Ovary (tissue), 7 donors: ENCODE measurements at regions not wholly inside any gene's neighbourhood (a gene's known extent, or its start where the extent isn't known, plus 50 kb on each side); places are given as distances from the start of the nearest gene placed in this dataset.

Source experiments
- DNase-seq, 5 donors: peaks; one replicate each; pipeline ENCODE4 v3.0.0-alpha.2; 2019 to 2020
- H3K27ac ChIP-seq, 2 donors: fragments of 200-600 bp; one replicate each; pipeline versions ENCODE4 v1.5.1 to v1.8.0; 2019 to 2022
- H3K27me3 ChIP-seq: fragments of 200-600 bp; one replicate; pipeline ENCODE4 v1.8.0; 2022
- H3K36me3 ChIP-seq: fragments of 200-600 bp; sonication (generic); one replicate; pipeline ENCODE4 v1.5.1; 2019
- H3K4me1 ChIP-seq: one replicate; pipeline ENCODE4 v1.8.1; 2013; ENCODE audit warnings: mild to moderate bottlenecking, moderate library complexity; ENCODE audit not compliant: insufficient read depth
- H3K4me3 ChIP-seq: fragments of 200-600 bp; sonication (generic); one replicate; pipeline ENCODE4 v1.5.1; 2017
- H3K9me3 ChIP-seq, 2 donors: fragments of 200-600 bp in 1 of 2; sonication (generic) in 1 of 2; one replicate each; pipeline versions ENCODE4 v1.5.1 to v1.8.1; 2013 to 2019; ENCODE audit warnings: mild to moderate bottlenecking in 1 of 2, moderate library complexity in 1 of 2
- EP300 ChIP-seq: sonication (generic); formaldehyde crosslinking; IDR thresholded peaks from one replicate; pipeline ENCODE4 v1.6.1; 2017; ENCODE audit warnings: antibody characterized with exemption
- POLR2A ChIP-seq: fragments of 450-650 bp; IDR thresholded peaks from one replicate; pipeline ENCODE4 v1.6.1; 2017; ENCODE audit warnings: antibody characterized with exemption, mild to moderate bottlenecking, moderate library complexity
- WGBS, 3 donors: extraction: QIAGEN DNeasy Blood & Tissue Kit in 1 of 3; methylation state at CpG; one replicate each; pipeline versions ENCODE4 v1.1.5 to v1.1.7; 2013 to 2017; 5-methylcytosine and 5-hydroxymethylcytosine counted together
- intact Hi-C, 4 donors: fragments of 100-400 bp; cut with DNase I; formaldehyde crosslinking; loops; one replicate each; pipeline versions ENCODE4 v1.11.0 to v1.15.1; 2022 to 2023
- TF ChIP-seq, protein P1 (sequence below), 3 donors: fragments of 450-650 bp in 2 of 3; fragments of 200-600 bp in 1 of 3; IDR thresholded peaks; one replicate each; pipeline versions ENCODE4 v1.5.1 to v1.8.0; 2016 to 2022; ENCODE audit warnings: antibody characterized with exemption in 3 of 3, mild to moderate bottlenecking in 1 of 3
- donor health status: DM: no; HTN: no; CAD: no; lungs with moderate emphysema.
- donor health status: DM: no; HTN: no; CAD: no.
- donor health status: Bipolar disorder and iron deficiency.
- donor health status: DM: no; HTN: no; CAD: no.
- donor health status: DM: yes; HTN: yes; CAD: no.

DNA sequence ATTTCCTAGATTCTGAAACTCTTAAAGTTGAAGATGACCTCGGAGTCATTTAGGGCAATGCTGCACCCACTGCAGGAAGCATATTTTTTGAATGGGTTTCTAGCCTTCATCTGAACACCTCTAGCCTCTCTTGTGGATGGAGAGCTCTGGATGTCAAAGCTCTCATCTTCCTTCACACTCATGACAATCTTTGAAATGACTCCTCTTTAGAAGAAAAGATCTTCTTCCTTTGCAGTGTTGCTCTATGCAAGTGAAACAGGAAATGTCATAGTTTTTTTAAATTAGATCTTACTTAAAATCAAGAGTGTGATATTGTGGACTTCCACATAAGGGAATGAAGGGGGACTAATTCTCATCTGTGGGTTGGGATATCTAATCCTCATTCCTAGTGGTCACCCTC lies 86.3 kb upstream of the GRIP1 start:
- Histone ChIP-seq H3K4me3 (no peak overlapping the region), H3K27me3 (no peaks in the 10 kb centered on the region), H3K4me1 (no peaks in the 10 kb centered on the region), H3K27ac (no peak overlapping the region), H3K9me3 (no peaks in the 10 kb centered on the region), H3K36me3 (no peaks in the 10 kb centered on the region)
- TF ChIP-seq, protein P1, sequence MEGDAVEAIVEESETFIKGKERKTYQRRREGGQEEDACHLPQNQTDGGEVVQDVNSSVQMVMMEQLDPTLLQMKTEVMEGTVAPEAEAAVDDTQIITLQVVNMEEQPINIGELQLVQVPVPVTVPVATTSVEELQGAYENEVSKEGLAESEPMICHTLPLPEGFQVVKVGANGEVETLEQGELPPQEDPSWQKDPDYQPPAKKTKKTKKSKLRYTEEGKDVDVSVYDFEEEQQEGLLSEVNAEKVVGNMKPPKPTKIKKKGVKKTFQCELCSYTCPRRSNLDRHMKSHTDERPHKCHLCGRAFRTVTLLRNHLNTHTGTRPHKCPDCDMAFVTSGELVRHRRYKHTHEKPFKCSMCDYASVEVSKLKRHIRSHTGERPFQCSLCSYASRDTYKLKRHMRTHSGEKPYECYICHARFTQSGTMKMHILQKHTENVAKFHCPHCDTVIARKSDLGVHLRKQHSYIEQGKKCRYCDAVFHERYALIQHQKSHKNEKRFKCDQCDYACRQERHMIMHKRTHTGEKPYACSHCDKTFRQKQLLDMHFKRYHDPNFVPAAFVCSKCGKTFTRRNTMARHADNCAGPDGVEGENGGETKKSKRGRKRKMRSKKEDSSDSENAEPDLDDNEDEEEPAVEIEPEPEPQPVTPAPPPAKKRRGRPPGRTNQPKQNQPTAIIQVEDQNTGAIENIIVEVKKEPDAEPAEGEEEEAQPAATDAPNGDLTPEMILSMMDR (IDR thresholded peaks at IDR 0.05) = no peak
- TF ChIP-seq EP300 (no peak), POLR2A (no peak)
- intact Hi-C loops = no loop called here
- WGBS, 3 donors = 88 to 93% (median 90%) methylated on average over 1 of the region's 1 CpG
- no peak for DNase-seq

DNA sequence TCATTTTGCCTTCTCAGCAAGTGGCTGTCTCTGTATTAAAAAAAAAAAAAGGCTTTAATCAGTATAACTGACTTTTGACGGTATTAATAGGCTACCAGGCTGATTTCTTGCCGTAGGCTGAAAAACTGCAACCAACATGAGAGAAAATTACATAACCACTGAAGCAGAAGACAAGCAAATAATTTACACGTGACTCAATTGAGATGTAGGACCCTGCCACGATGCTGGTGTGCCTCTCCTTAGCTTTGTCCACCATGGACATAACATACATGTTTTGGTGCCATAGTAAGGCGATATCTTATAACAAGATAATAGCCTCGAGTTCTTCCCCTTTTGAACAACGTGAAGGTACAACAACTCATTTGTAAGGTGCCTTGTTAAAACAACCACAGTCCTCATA lies 88.7 kb upstream of the GRIP1 start:
- Histone ChIP-seq H3K27me3 (no peaks in the 10 kb centered on the region), H3K27ac (no peak overlapping the region), H3K4me1 (no peaks in the 10 kb centered on the region), H3K9me3 (no peaks in the 10 kb centered on the region), H3K4me3 (no peak overlapping the region), H3K36me3 (no peaks in the 10 kb centered on the region)
- no peak for TF ChIP-seq POLR2A
- TF ChIP-seq, protein P1 (IDR thresholded peaks at IDR 0.05) = no peak
- TF ChIP-seq EP300 = no peak
- DNase-seq = no peak
- intact Hi-C loops = no loop called here
- WGBS, 3 donors = 78 to 89% (median 84%) methylated on average over 7 of the region's 7 CpGs

DNA sequence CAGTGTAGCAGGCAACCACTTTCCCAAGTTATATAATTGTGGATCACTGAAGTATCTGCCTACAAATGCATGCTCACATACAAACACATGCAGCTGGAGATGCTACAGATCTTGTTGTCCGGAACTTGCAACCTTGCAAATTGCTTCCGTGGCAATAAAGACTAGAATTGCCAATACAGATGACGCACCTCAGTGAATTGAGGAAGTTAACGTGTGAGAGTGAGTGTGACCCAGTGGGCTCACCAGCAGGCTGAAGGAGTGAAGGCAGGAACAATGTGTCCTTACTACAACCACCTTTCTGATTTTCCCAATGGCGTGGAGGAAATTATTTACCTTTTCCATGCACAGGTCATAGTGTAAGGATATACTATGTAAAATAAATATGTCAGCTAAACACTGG lies 89.4 kb upstream of the GRIP1 start:
- no peak for DNase-seq
- Histone ChIP-seq H3K4me3 (no peak overlapping the region), H3K36me3 (no peaks in the 10 kb centered on the region), H3K27me3 (no peaks in the 10 kb centered on the region), H3K27ac (no peak overlapping the region), H3K4me1 (no peaks in the 10 kb centered on the region), H3K9me3 (no peaks in the 10 kb centered on the region)
- intact Hi-C loops = no loop called here
- TF ChIP-seq EP300 (no peak), POLR2A (no peak)
- TF ChIP-seq, protein P1 (IDR thresholded peaks at IDR 0.05) = no peak
- 91 to 96% (median 94%) methylated on average over 5 of the region's 5 CpGs for WGBS, 3 donors

DNA sequence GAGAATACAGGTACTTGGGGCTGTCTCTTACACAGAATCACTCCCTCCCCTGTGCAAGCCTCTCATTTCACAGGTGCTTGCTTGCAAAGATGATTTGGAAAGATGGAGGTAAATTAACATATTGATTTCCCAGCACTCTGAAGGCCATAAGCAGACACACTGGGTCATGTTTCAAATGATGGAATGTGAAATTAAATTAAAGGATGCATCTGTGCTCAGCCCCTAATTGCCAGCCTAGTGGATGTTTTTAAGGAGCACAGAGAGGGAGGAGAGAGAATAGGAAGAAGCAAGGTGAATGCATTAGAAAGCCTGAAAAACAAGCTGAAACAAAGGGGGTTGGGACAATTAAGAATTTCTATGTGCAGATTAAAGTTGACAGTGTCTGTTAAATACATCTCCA lies 96.1 kb upstream of the GRIP1 start:
- Histone ChIP-seq H3K9me3 (no peaks in the 10 kb centered on the region), H3K4me3 (no peak overlapping the region), H3K27ac (no peak overlapping the region), H3K36me3 (no peaks in the 10 kb centered on the region), H3K27me3 (no peaks in the 10 kb centered on the region), H3K4me1 (no peaks in the 10 kb centered on the region)
- intact Hi-C loops = no loop called here
- TF ChIP-seq POLR2A (no peak), EP300 (no peak)
- TF ChIP-seq, protein P1 (IDR thresholded peaks at IDR 0.05) = no peak
- no peak for DNase-seq

DNA sequence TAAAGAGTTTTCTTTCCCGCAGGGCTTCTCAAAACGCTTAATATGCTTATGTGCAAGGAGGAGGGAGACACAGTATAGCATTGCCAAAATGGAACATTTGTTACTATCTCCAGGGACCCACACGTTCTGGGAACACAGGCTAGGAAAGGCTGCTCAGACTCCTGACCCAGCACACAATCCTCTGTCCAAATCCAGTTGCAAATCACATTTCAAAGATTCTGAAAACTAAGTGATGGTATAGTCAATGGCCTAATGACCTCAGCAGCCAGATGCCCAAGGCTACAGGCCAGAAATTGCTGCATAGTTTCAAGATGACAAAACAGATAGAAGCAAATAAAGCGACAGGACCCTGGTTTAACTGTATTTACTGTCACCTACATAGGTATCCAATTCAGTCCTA lies 97.0 kb upstream of the GRIP1 start:
- H3K27ac ChIP-seq = no peak overlapping the region
- TF ChIP-seq EP300 (no peak), POLR2A (no peak)
- TF ChIP-seq, protein P1 (IDR thresholded peaks at IDR 0.05) = no peak
- H3K9me3 ChIP-seq = no peaks in the 10 kb centered on the region
- DNase-seq = no peak
- H3K27me3 ChIP-seq = no peaks in the 10 kb centered on the region
- no peak overlapping the region for H3K4me3 ChIP-seq
- 48 to 61% (median 59%) methylated on average over 4 of the region's 4 CpGs for WGBS, 3 donors
- intact Hi-C loops = no loop called here
- H3K4me1 ChIP-seq = no peaks in the 10 kb centered on the region
- H3K36me3 ChIP-seq = no peaks in the 10 kb centered on the region
